Heart left ventricle (tissue), 13 donors: ENCODE measurements at regions not wholly inside any gene's neighbourhood (a gene's known extent, or its start where the extent isn't known, plus 50 kb on each side); places are given as distances from the start of the nearest gene placed in this dataset.

Experiments used
- CTCF ChIP-seq, 12 donors: fragments of 200-600 bp; sonication (generic) in 4 of 12; IDR thresholded peaks; one replicate each; pipeline versions ENCODE4 v1.5.0 to v1.8.0; 2018 to 2022; ENCODE audit warnings: antibody characterized with exemption in 12 of 12, mild to moderate bottlenecking in 5 of 12
- POLR2A ChIP-seq, 2 donors: fragments of 450-650 bp; IDR thresholded peaks; one replicate each; pipeline ENCODE4 v1.6.1; 2017; ENCODE audit warnings: antibody characterized with exemption in 2 of 2, mild to moderate bottlenecking in 2 of 2, moderate library complexity in 2 of 2
- donor health status: ischemic (EF 13 %, LVEDD 7.1; RV severe dilation, severe dysfunction).
- donor health status: DM: no; HTN: yes; CAD: no.
- donor health status: DM: no; HTN: no; CAD: no.
- donor health status: ischemic (EF 25% LVEDD 6.9; RV normal size, moderate dysfunction).
- donor health status: ischemic (EF 25% LVEDD 5.7; RV mildly dilated, moderate dysfunction).
- donor health status: ischemic (EF 35%, LVEDD 5.7; RV mildly dilated, moderate dysfunction).
- donor health status: nonischemic (EF 11% LVEDD 7.7; RV severe dilation, severe dysfunction).
- donor health status: DM: yes; HTN: yes; CAD: no.
- donor health status: PGD.
- donor health status: ischemic (EF 29% LVEDD 5.4; RV normal size, mild dysfunction).
- donor health status: nonischemic (EF 23%, LVEDD 6.1; RV moderate dilation, normal function).

GRCh38 chr5:131008329-131008728 is 156.7 kb downstream of the HINT1 start:
- TF ChIP-seq CTCF (IDR thresholded peaks at IDR 0.05) (no peak), POLR2A (IDR thresholded peaks at IDR 0.05) (no peak)
